H1 (cell line): ENCODE measurements at regions not wholly inside any gene's neighbourhood (a gene's known extent, or its start where the extent isn't known, plus 50 kb on each side); places are given as distances from the start of the nearest gene placed in this dataset.

Source experiments
- ASH2L ChIP-seq: fragments of 200-600, 300-600 bp; sonication (generic); IDR thresholded peaks from one replicate; pipeline ENCODE4 v1.7.1; 2017; ENCODE audit warnings: low read length
- BCL11A ChIP-seq, 2 experiments: IDR thresholded peaks; one replicate each; pipeline ENCODE4 v1.6.1; 2011; ENCODE audit warnings: low read depth in 2 of 2, low read length in 2 of 2, mild to moderate bottlenecking in 2 of 2
- BRCA1 ChIP-seq: IDR thresholded peaks from 2 replicates; pipeline ENCODE4 v1.6.1; 2012; ENCODE audit warnings: low read depth, low read length, improper control_type of control experiment
- CBX5 ChIP-seq: fragments of 300-800, 300-1000 bp; sonication (generic); IDR thresholded peaks from 2 replicates; pipeline ENCODE4 v1.7.1; 2016; ENCODE audit warnings: antibody characterized with exemption, low read length, low read depth
- MAFK ChIP-seq: IDR thresholded peaks from 2 replicates; pipeline ENCODE4 v1.6.1; 2012; ENCODE audit warnings: low read depth, mild to moderate bottlenecking, improper control_type of control experiment, low read length
- RXRA ChIP-seq: IDR thresholded peaks from 2 replicates; pipeline ENCODE4 v1.6.1; 2011; ENCODE audit warnings: low read depth, mild to moderate bottlenecking, low read length, moderate library complexity; ENCODE audit not compliant: insufficient read depth

DNA sequence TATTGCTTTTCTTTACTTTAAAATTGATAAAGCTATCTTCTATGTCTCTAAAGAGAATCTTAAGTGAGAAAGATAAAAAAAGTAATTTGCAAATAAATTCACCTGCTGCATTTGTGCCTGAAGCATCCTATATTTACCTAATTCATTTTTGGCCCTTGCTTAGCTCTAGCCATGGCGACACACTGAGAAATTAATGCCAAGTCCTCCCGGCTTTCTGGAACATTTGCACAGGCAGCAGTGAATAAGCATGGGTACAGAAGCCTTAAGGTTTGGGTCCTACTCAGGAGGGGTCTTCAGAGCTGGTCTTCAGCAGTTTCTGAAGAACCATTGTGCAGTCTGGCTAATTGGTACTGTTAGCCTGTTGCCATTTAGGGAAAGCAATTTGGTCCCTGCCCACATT lies 73.9 kb upstream of the ZEB2 start (continued):
- TF ChIP-seq RXRA (no peak), MAFK (no peak), BRCA1 (no peak), CBX5 (no peak), BCL11A (IDR thresholded peaks at IDR 0.05; ENCODE audit: low read depth in 2 of 2, low read length in 2 of 2) (no peak), ASH2L (no peak)
